Activated CD8-positive, alpha-beta memory T cell treated with anti-CD3 and anti-CD28 coated beads, Interleukin-2, amount 10 ng/mL, durations not matched to agents 7 days and 5 days (primary cell): ENCODE measurements at regions not wholly inside any gene's neighbourhood (a gene's known extent, or its start where the extent isn't known, plus 50 kb on each side); places are given as distances from the start of the nearest gene placed in this dataset.
"Not testable (repeated sequence)": the region's sequence is repeated elsewhere in the genome, so short reads cannot be mapped to it uniquely, and the experiment has no call there.

Experiments
- ATAC-seq: fragments of 150-1000 bp; cut with Tn5 transposase; one replicate; pipeline ENCODE4 v1.10.0; 2021; ENCODE audit warnings: moderate library complexity
- CTCF ChIA-PET: fragments of 350-600 bp; sonication (Branson Sonifier 250); formaldehyde crosslinking; loops from one replicate; lab custom pipeline; 2021; ENCODE audit warnings: antibody characterized with exemption; lab: Charles Lee
- DNase-seq: peaks from one replicate; pipeline ENCODE4 v3.0.0-alpha.2; 2020
- H3K27ac Mint-ChIP-seq: one replicate; pipeline ENCODE4 v1.8.0; 2021; ENCODE audit warnings: mild to moderate bottlenecking, mixed read lengths
- H3K27me3 Mint-ChIP-seq: one replicate; pipeline ENCODE4 v1.8.0; 2021; ENCODE audit warnings: mixed read lengths
- H3K36me3 Mint-ChIP-seq: one replicate; pipeline ENCODE4 v1.8.0; 2021; ENCODE audit warnings: mild to moderate bottlenecking, mixed read lengths
- H3K4me1 Mint-ChIP-seq: one replicate; pipeline ENCODE4 v1.8.0; 2021; ENCODE audit warnings: mixed read lengths
- H3K4me3 Mint-ChIP-seq: one replicate; pipeline ENCODE4 v1.8.0; 2021; ENCODE audit warnings: mild to moderate bottlenecking, moderate library complexity, mixed read lengths
- H3K9me3 Mint-ChIP-seq: one replicate; pipeline ENCODE4 v1.8.0; 2022; ENCODE audit warnings: low read depth, mixed read lengths

- Mint-ChIP-seq H3K9me3 (peaks cover 6% of the 10 kb centered on the region), H3K36me3 (no peaks in the 10 kb centered on the region), H3K4me1 (no peaks in the 10 kb centered on the region), H3K27ac (no peak overlapping the region), H3K27me3 (no peaks in the 10 kb centered on the region), H3K4me3 (no peak overlapping the region)
- CTCF ChIA-PET = no interaction called here
- DNase-seq (no peak), ATAC-seq (no peak)
These were observed 63.7 kb upstream of the SYT4 start for GRCh38 chr18:43341014-43341413.

GRCh38 chr18:43350176-43350575 lies 72.9 kb upstream of the SYT4 start:
- H3K27ac Mint-ChIP-seq = no peak overlapping the region
- no peaks in the 10 kb centered on the region for H3K4me1 Mint-ChIP-seq
- peaks cover 4% of the 10 kb centered on the region for H3K9me3 Mint-ChIP-seq
- H3K36me3 Mint-ChIP-seq = no peaks in the 10 kb centered on the region
- no peak for ATAC-seq
- H3K4me3 Mint-ChIP-seq = no peak overlapping the region
- CTCF ChIA-PET = no interaction called here
- no peaks in the 10 kb centered on the region for H3K27me3 Mint-ChIP-seq
- no peak for DNase-seq

GRCh38 chr18:43364535-43364934 lies 87.2 kb upstream of the SYT4 start:
- no peak for ATAC-seq
- Mint-ChIP-seq H3K4me1 (no peaks in the 10 kb centered on the region), H3K4me3 (no peak overlapping the region), H3K27me3 (no peaks in the 10 kb centered on the region), H3K27ac (no peak overlapping the region), H3K36me3 (no peaks in the 10 kb centered on the region), H3K9me3 (peaks cover 3% of the 10 kb centered on the region)
- CTCF ChIA-PET = no interaction called here
- no peak for DNase-seq

- DNase-seq = no peak
- CTCF ChIA-PET = no interaction called here
- no peaks in the 10 kb centered on the region for H3K36me3 Mint-ChIP-seq
- H3K9me3 Mint-ChIP-seq = no peaks in the 10 kb centered on the region
- H3K4me1 Mint-ChIP-seq = no peaks in the 10 kb centered on the region
- H3K27me3 Mint-ChIP-seq = no peaks in the 10 kb centered on the region
- H3K27ac Mint-ChIP-seq = no peak overlapping the region
- no peak for ATAC-seq
- H3K4me3 Mint-ChIP-seq = no peak overlapping the region
These were observed 90.6 kb upstream of the SYT4 start for GRCh38 chr18:43367895-43368294.

GRCh38 chr18:43369311-43369710 lies 92.0 kb upstream of the SYT4 start:
- ATAC-seq, H3K9me3 Mint-ChIP-seq, H3K36me3 Mint-ChIP-seq, H3K27ac Mint-ChIP-seq, DNase-seq, H3K4me1 Mint-ChIP-seq, H3K27me3 Mint-ChIP-seq, H3K4me3 Mint-ChIP-seq, CTCF ChIA-PET: not testable (repeated sequence)

- Mint-ChIP-seq H3K4me3 (no peak overlapping the region), H3K27ac (no peak overlapping the region), H3K36me3 (no peaks in the 10 kb centered on the region), H3K4me1 (no peaks in the 10 kb centered on the region), H3K9me3 (peaks cover 2% of the 10 kb centered on the region), H3K27me3 (no peaks in the 10 kb centered on the region)
- CTCF ChIA-PET = no interaction called here
- DNase-seq = no peak
- no peak for ATAC-seq
These were observed 95.5 kb upstream of the SYT4 start for GRCh38 chr18:43372773-43373172.

GRCh38 chr18:43380104-43380672 lies 102.9 kb upstream of the SYT4 start:
- DNase-seq (no peak), ATAC-seq (no peak)
- Mint-ChIP-seq H3K36me3 (no peaks in the 10 kb centered on the region), H3K4me1 (no peaks in the 10 kb centered on the region), H3K27me3 (no peaks in the 10 kb centered on the region), H3K4me3 (no peak overlapping the region), H3K27ac (no peak overlapping the region), H3K9me3 (peaks cover 13% of the 10 kb centered on the region)
- CTCF ChIA-PET = no interaction called here

- no peaks in the 10 kb centered on the region for H3K4me1 Mint-ChIP-seq
- no peak for ATAC-seq
- no peak overlapping the region for H3K4me3 Mint-ChIP-seq
- peaks cover 11% of the 10 kb centered on the region for H3K9me3 Mint-ChIP-seq
- H3K27ac Mint-ChIP-seq = no peak overlapping the region
- H3K27me3 Mint-ChIP-seq = no peaks in the 10 kb centered on the region
- no peak for DNase-seq
- H3K36me3 Mint-ChIP-seq = no peaks in the 10 kb centered on the region
- CTCF ChIA-PET = no interaction called here
These were observed 105.5 kb upstream of the SYT4 start for GRCh38 chr18:43382641-43383403.

- no peaks in the 10 kb centered on the region for H3K4me1 Mint-ChIP-seq
- H3K27ac Mint-ChIP-seq = no peak overlapping the region
- peaks cover under 1% of the 10 kb centered on the region for H3K9me3 Mint-ChIP-seq
- CTCF ChIA-PET = no interaction called here
- DNase-seq (no peak), ATAC-seq (no peak)
- no peaks in the 10 kb centered on the region for H3K27me3 Mint-ChIP-seq
- no peaks in the 10 kb centered on the region for H3K36me3 Mint-ChIP-seq
- no peak overlapping the region for H3K4me3 Mint-ChIP-seq
These were observed 111.9 kb upstream of the SYT4 start for GRCh38 chr18:43389163-43389562.

- ATAC-seq = no peak
- H3K9me3 Mint-ChIP-seq = no peaks in the 10 kb centered on the region
- H3K27me3 Mint-ChIP-seq = no peaks in the 10 kb centered on the region
- no peak overlapping the region for H3K27ac Mint-ChIP-seq
- H3K36me3 Mint-ChIP-seq = no peaks in the 10 kb centered on the region
- CTCF ChIA-PET = no interaction called here
- no peak overlapping the region for H3K4me3 Mint-ChIP-seq
- no peaks in the 10 kb centered on the region for H3K4me1 Mint-ChIP-seq
- DNase-seq = no peak
These were observed 114.9 kb upstream of the SYT4 start for GRCh38 chr18:43392168-43392567.

GRCh38 chr18:43393174-43393573 lies 115.9 kb upstream of the SYT4 start:
- Mint-ChIP-seq H3K36me3 (no peaks in the 10 kb centered on the region), H3K4me1 (no peaks in the 10 kb centered on the region), H3K9me3 (no peaks in the 10 kb centered on the region), H3K27ac (no peak overlapping the region), H3K4me3 (no peak overlapping the region), H3K27me3 (no peaks in the 10 kb centered on the region)
- no peak for DNase-seq
- no peak for ATAC-seq
- CTCF ChIA-PET = no interaction called here

GRCh38 chr18:43396266-43396665 lies 119.0 kb upstream of the SYT4 start:
- no peaks in the 10 kb centered on the region for H3K27me3 Mint-ChIP-seq
- H3K36me3 Mint-ChIP-seq = no peaks in the 10 kb centered on the region
- H3K4me3 Mint-ChIP-seq = no peak overlapping the region
- DNase-seq = no peak
- H3K9me3 Mint-ChIP-seq = peaks cover 3% of the 10 kb centered on the region
- CTCF ChIA-PET = no interaction called here
- no peak overlapping the region for H3K27ac Mint-ChIP-seq
- H3K4me1 Mint-ChIP-seq = no peaks in the 10 kb centered on the region
- no peak for ATAC-seq

GRCh38 chr18:43398601-43399000 lies 121.3 kb upstream of the SYT4 start:
- Mint-ChIP-seq H3K4me1 (no peaks in the 10 kb centered on the region), H3K36me3 (no peaks in the 10 kb centered on the region), H3K9me3 (peaks cover 3% of the 10 kb centered on the region), H3K27ac (no peak overlapping the region), H3K4me3 (no peak overlapping the region), H3K27me3 (no peaks in the 10 kb centered on the region)
- CTCF ChIA-PET = no interaction called here
- ATAC-seq (no peak), DNase-seq (no peak)

- H3K27ac Mint-ChIP-seq = no peak overlapping the region
- H3K27me3 Mint-ChIP-seq = no peaks in the 10 kb centered on the region
- CTCF ChIA-PET = no interaction called here
- H3K36me3 Mint-ChIP-seq = no peaks in the 10 kb centered on the region
- peaks cover 7% of the 10 kb centered on the region for H3K9me3 Mint-ChIP-seq
- H3K4me3 Mint-ChIP-seq = no peak overlapping the region
- no peaks in the 10 kb centered on the region for H3K4me1 Mint-ChIP-seq
- ATAC-seq = no peak
- DNase-seq = no peak
These were observed 127.8 kb upstream of the SYT4 start for GRCh38 chr18:43405097-43405496.
